ENCODE measurements at regions not wholly inside any gene's neighbourhood (a gene's known extent, or its start where the extent isn't known, plus 50 kb on each side); places are given as distances from the start of the nearest gene placed in this dataset.
A peak's percentile ranks its signal among the peaks of the same experiment; 100 is the strongest.

DNA sequence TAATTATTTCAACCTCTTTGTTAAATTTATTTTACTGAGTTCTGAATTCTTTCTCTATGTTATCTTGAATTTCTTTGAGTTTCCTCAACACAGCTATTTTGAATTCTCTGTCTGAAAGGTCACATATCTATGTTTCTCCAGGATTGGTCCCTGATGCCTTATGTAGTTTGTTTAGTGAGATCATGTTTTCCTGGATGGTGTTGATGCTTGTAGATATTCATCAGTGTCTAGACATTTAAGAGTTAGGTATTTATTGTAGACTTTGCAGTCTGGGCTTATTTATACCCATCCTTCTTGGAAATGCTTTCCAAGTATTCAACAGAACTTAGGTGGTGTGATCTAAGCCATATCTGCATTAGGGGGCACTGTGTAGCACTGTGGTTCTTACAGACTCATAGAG is 70.2 kb upstream of the SLC27A6 start:
- DNase-seq (ENCODE audit: low read depth in 2 of 2), result no peak

- DNase-seq (ENCODE audit: low read depth in 2 of 2), result no peak
Measured at GRCh38 chr5:128896675-128897074, 68.6 kb upstream of the SLC27A6 start.

DNA sequence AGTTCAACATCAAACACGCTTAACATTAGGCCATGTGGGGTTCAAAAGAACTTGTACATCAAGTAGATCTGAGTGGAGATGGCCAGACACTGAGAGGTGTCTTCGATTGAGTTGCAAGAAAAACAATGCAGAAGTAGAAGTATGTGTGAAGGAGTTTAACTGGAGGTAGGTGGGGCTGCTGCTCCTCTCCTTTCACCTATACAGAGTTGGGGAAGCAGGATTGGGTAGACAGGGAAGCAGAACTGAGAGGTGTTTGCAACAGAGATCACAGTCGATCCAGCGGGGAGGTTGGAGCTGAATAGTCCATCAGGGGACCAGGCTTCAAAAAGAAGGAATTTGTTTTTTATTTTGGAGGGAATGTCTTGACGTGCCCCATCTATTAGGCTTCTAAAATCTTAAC is 61.7 kb upstream of the SLC27A6 start:
- no peak for DNase-seq (ENCODE audit: low read depth in 2 of 2)

GRCh38 chr5:128904805-128905567 is 60.3 kb upstream of the SLC27A6 start:
- DNase-seq (ENCODE audit: low read depth in 2 of 2), result no peak

- DNase-seq (ENCODE audit: low read depth in 2 of 2), result peak in 1 of 2 donors; percentile 7
Measured at GRCh38 chr5:128905568-128906110, 59.6 kb upstream of the SLC27A6 start.

GRCh38 chr5:128913551-128913950 is 51.7 kb upstream of the SLC27A6 start:
- DNase-seq (ENCODE audit: low read depth in 2 of 2), result no peak

Data from activated CD4-positive, alpha-beta T cell treated with anti-CD3 and anti-CD28 coated beads for 24 hours (primary cell).